Esophagus squamous epithelium (tissue), 4 donors: ENCODE measurements at regions not wholly inside any gene's neighbourhood (a gene's known extent, or its start where the extent isn't known, plus 50 kb on each side); places are given as distances from the start of the nearest gene placed in this dataset.

Experiments used
- CTCF ChIP-seq, 6 experiments: fragments of 450-650 bp in 4 of 6; fragments of 200-600 bp in 2 of 6; sonication (generic) in 2 of 6; IDR thresholded peaks; one replicate each; pipeline ENCODE4 v1.5.1; 2016 to 2019; ENCODE audit warnings: antibody characterized with exemption in 6 of 6, mild to moderate bottlenecking in 4 of 6, moderate library complexity in 4 of 6
- POLR2A ChIP-seq, 4 donors: fragments of 450-650 bp; IDR thresholded peaks; one replicate each; pipeline ENCODE4 v1.6.1; 2017; ENCODE audit warnings: antibody characterized with exemption in 4 of 4, mild to moderate bottlenecking in 4 of 4, moderate library complexity in 3 of 4

GRCh38 chr3:43203022-43203421 is 83.3 kb upstream of the SNRK start:
- TF ChIP-seq CTCF (IDR thresholded peaks at IDR 0.05) (no peak), POLR2A (IDR thresholded peaks at IDR 0.05) (no peak)
